Spleen (tissue), 11 donors: ENCODE measurements at regions not wholly inside any gene's neighbourhood (a gene's known extent, or its start where the extent isn't known, plus 50 kb on each side); places are given as distances from the start of the nearest gene placed in this dataset.

ENCODE experiments used
- DNase-seq: peaks from one replicate; pipeline ENCODE4 v3.0.0-alpha.2; 2020
- H3K27ac ChIP-seq, 8 donors: fragments of 200-600 bp; sonication (generic) in 7 of 8; 1 replicate in 4 of 8; 2 replicates in 4 of 8; pipeline versions ENCODE4 v1.5.0 to v1.8.0; 2016 to 2021; ENCODE audit warnings: inconsistent platforms in 4 of 8, mild to moderate bottlenecking in 4 of 8, moderate library complexity in 1 of 8
- H3K27me3 ChIP-seq, 7 donors: fragments of 200-600 bp; sonication (generic) in 6 of 7; replicated peaks in 1 of 7; 1 replicate in 4 of 7; 2 replicates in 3 of 7; pipeline versions ENCODE4 v1.5.0 to v1.8.0; 2016 to 2021; ENCODE audit warnings: inconsistent platforms in 3 of 7, mild to moderate bottlenecking in 1 of 7
- H3K36me3 ChIP-seq, 6 donors: fragments of 200-600 bp; sonication (generic) in 5 of 6; 1 replicate in 4 of 6; 2 replicates in 2 of 6; pipeline versions ENCODE4 v1.5.0 to v1.8.0; 2016 to 2021; ENCODE audit warnings: inconsistent platforms in 2 of 6
- H3K4me1 ChIP-seq, 6 donors: fragments of 200-600 bp; sonication (generic) in 5 of 6; 1 replicate in 3 of 6; 2 replicates in 3 of 6; pipeline versions ENCODE4 v1.5.0 to v1.8.0; 2016 to 2021; ENCODE audit warnings: inconsistent platforms in 3 of 6
- H3K4me3 ChIP-seq, 8 donors: fragments of 200-600 bp; sonication (generic) in 7 of 8; 1 replicate in 4 of 8; 2 replicates in 4 of 8; pipeline versions ENCODE4 v1.5.0 to v1.8.0; 2016 to 2021; ENCODE audit warnings: inconsistent platforms in 4 of 8, mild to moderate bottlenecking in 4 of 8, moderate library complexity in 2 of 8
- H3K9me3 ChIP-seq, 8 donors: fragments of 200-600 bp; sonication (generic) in 7 of 8; 1 replicate in 4 of 8; 2 replicates in 4 of 8; pipeline versions ENCODE4 v1.5.0 to v1.8.0; 2016 to 2021; ENCODE audit warnings: inconsistent platforms in 4 of 8
- POLR2A ChIP-seq, 3 donors: fragments of 450-650 bp; IDR thresholded peaks; one replicate each; pipeline ENCODE4 v1.5.1; 2017; ENCODE audit warnings: antibody characterized with exemption in 3 of 3, mild to moderate bottlenecking in 1 of 3
- POLR2AphosphoS5 ChIP-seq, 3 donors: sonication (generic); formaldehyde crosslinking; IDR thresholded peaks; one replicate each; pipeline ENCODE4 v1.5.1; 2017; ENCODE audit warnings: antibody characterized with exemption in 3 of 3
- WGBS, 5 donors: extraction: QIAGEN DNeasy Blood & Tissue Kit in 3 of 5; methylation state at CpG; one replicate each; pipeline versions ENCODE4 v1.1.5 to v1.1.7; 2013 to 2018; 5-methylcytosine and 5-hydroxymethylcytosine counted together
- intact Hi-C: fragments of 100-400 bp; cut with DNase I; formaldehyde crosslinking; loops from one replicate; pipeline ENCODE4 v1.15.0; 2023; ENCODE audit warnings: low total_unique reads
- TF ChIP-seq, protein P1 (sequence below), 11 experiments: fragments of 200-600 bp in 7 of 11; fragments of 450-650 bp in 4 of 11; sonication (generic) in 4 of 11; IDR thresholded peaks in 8 of 11; conservative IDR thresholded peaks in 3 of 11; 1 replicate in 7 of 11; 2 replicates in 4 of 11; pipeline versions ENCODE4 v1.4.0 to v1.8.0; 2016 to 2021; ENCODE audit warnings: antibody characterized with exemption in 11 of 11, inconsistent platforms in 4 of 11, mild to moderate bottlenecking in 1 of 11
- donor health status: healthy with polysubstance abuse.
- donor health status: DM: no; HTN: no; CAD: no; lungs with moderate emphysema.
- donor health status: DM: no; HTN: no; CAD: no.
- donor health status: Bipolar disorder and iron deficiency.
- donor health status: healthy.
- donor health status: DM: no; HTN: no; CAD: no.
- donor health status: DM: yes; HTN: yes; CAD: no.

DNA sequence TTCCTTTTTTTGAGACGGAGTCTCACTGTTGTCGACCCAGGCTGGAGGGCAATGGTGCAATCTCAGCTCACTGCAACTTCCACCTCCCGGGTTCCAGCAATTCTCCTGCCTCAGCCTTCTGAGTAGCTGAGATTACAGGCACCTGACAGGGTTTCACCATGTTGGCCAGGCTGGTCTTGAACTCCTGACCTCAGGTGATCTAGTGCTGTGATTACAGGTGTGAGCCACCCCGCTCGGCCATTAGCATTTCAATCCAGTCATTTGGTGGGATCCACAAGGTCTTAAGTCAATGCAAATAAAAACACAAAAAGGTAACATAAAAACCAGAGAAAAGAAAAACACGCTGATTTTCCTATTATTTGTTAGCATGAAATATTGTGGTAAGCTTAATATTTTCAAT, 1227.2 kb upstream of the TENM4 start:
- no peak for DNase-seq
- Histone ChIP-seq H3K4me3 (no peak overlapping the region), H3K27ac (no peak overlapping the region), H3K36me3 (no peaks in the 10 kb centered on the region), H3K27me3 (no peaks in the 10 kb centered on the region), H3K9me3 (no peaks in the 10 kb centered on the region), H3K4me1 (no peaks in the 10 kb centered on the region)
- TF ChIP-seq, protein P1, sequence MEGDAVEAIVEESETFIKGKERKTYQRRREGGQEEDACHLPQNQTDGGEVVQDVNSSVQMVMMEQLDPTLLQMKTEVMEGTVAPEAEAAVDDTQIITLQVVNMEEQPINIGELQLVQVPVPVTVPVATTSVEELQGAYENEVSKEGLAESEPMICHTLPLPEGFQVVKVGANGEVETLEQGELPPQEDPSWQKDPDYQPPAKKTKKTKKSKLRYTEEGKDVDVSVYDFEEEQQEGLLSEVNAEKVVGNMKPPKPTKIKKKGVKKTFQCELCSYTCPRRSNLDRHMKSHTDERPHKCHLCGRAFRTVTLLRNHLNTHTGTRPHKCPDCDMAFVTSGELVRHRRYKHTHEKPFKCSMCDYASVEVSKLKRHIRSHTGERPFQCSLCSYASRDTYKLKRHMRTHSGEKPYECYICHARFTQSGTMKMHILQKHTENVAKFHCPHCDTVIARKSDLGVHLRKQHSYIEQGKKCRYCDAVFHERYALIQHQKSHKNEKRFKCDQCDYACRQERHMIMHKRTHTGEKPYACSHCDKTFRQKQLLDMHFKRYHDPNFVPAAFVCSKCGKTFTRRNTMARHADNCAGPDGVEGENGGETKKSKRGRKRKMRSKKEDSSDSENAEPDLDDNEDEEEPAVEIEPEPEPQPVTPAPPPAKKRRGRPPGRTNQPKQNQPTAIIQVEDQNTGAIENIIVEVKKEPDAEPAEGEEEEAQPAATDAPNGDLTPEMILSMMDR (IDR thresholded peaks at IDR 0.05 in 8 of 11, conservative IDR thresholded peaks at IDR 0.05 in 3 of 11): no peak
- TF ChIP-seq POLR2AphosphoS5 (IDR thresholded peaks at IDR 0.05) (no peak), POLR2A (IDR thresholded peaks at IDR 0.05) (no peak)
- intact Hi-C loops: no loop called here
- WGBS, 5 donors: 81 to 93% (median 89%) methylated on average over 6 of the region's 6 CpGs

DNA sequence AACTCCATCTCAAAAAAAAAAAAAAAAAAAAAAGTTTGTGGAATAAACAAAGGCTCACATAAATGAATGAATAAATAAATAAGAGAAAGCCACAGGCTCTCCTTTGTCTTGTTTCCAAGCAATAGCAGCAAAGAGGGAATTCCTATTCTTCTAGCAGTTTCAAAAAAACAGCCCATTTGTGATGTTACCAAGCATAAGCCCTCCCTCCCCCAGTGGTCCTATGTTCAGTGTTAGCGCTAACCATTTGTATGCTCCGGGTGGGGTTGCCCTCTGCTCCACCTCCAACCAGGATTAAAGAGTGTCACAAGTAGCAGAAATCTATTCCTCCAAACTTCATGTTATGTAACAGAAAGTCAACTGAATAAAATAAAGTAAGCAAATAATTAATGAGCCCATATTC, 1215.0 kb upstream of the TENM4 start:
- intact Hi-C loops: no loop called here
- DNase-seq: no peak

DNA sequence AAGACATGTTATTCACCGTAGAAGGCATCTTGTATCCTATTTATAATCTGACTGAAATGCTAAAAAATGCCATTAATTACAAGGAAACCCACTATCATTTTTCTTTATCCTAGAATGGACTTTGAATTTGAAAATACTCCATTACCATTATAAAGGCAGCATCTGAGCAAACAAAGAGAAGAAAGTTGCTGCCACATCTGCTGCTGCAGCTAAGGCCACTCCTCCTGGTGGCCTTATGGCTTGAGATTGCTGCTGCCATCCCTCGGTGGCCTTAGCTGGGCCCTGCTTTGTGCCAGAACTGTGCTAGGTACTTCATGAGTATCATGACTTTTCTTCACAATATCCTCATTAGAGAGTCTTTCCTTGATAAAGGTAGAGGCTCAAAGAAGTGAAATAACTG, 1210.1 kb upstream of the TENM4 start:
- Histone ChIP-seq H3K4me3 (no peak overlapping the region), H3K4me1 (no peaks in the 10 kb centered on the region), H3K27me3 (no peaks in the 10 kb centered on the region), H3K27ac (no peak overlapping the region), H3K9me3 (peaks cover 0 to 5% (median 0%) of the 10 kb centered on the region in 8 donors), H3K36me3 (no peaks in the 10 kb centered on the region)
- TF ChIP-seq POLR2A (IDR thresholded peaks at IDR 0.05) (no peak), POLR2AphosphoS5 (IDR thresholded peaks at IDR 0.05) (no peak)
- TF ChIP-seq, protein P1 (IDR thresholded peaks at IDR 0.05 in 8 of 11, conservative IDR thresholded peaks at IDR 0.05 in 3 of 11): no peak
- no peak for DNase-seq
- WGBS, 5 donors: 77 to 83% (median 78%) methylated on average over 2 of the region's 2 CpGs
- intact Hi-C loops: no loop called here

More for the DNA sequence above, 1215.0 kb upstream of the TENM4 start:
- Histone ChIP-seq H3K36me3 (no peaks in the 10 kb centered on the region), H3K4me1 (no peaks in the 10 kb centered on the region), H3K27me3 (no peaks in the 10 kb centered on the region), H3K9me3 (peaks cover 0 to 5% (median 0%) of the 10 kb centered on the region in 8 donors), H3K4me3 (no peak overlapping the region), H3K27ac (no peak overlapping the region)
- WGBS, 5 donors: 90 to 93% (median 92%) methylated on average over 2 of the region's 2 CpGs
- TF ChIP-seq POLR2A (IDR thresholded peaks at IDR 0.05) (no peak), POLR2AphosphoS5 (IDR thresholded peaks at IDR 0.05) (no peak)
- TF ChIP-seq, protein P1 (IDR thresholded peaks at IDR 0.05 in 8 of 11, conservative IDR thresholded peaks at IDR 0.05 in 3 of 11): no peak

DNA sequence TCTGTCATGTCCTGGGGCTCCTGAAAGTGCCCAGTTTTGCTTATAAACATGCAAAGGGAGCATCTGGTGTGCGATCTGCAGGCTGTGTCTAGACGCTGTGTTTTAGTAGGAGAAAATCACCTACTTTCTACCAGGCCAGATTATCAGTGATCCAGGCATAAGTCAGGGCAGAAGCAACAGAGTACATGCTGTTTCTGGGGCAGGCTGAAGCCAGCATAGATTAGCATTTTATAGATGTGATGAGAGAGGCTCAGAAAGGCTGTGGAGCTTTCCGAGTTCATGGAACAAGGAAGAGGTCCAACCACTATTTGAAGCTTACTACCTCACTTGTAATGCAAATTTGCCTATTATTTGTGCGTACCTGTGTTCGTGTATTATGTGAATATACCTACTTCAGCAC, 1208.4 kb upstream of the TENM4 start:
- no peak for DNase-seq
- Histone ChIP-seq H3K27ac (no peak overlapping the region), H3K36me3 (no peaks in the 10 kb centered on the region), H3K9me3 (peaks cover 0 to 5% (median 0%) of the 10 kb centered on the region in 8 donors), H3K4me3 (no peak overlapping the region), H3K4me1 (no peaks in the 10 kb centered on the region), H3K27me3 (no peaks in the 10 kb centered on the region)
- TF ChIP-seq POLR2A (IDR thresholded peaks at IDR 0.05) (no peak), POLR2AphosphoS5 (IDR thresholded peaks at IDR 0.05) (no peak)
- TF ChIP-seq, protein P1 (IDR thresholded peaks at IDR 0.05 in 8 of 11, conservative IDR thresholded peaks at IDR 0.05 in 3 of 11): no peak
- intact Hi-C loops: no loop called here
- 79 to 95% (median 89%) methylated on average over 5 of the region's 5 CpGs for WGBS, 5 donors
